MCF 10A (cell line): ENCODE measurements at regions not wholly inside any gene's neighbourhood (a gene's known extent, or its start where the extent isn't known, plus 50 kb on each side); places are given as distances from the start of the nearest gene placed in this dataset.
A peak's percentile ranks its signal among the peaks of the same experiment; 100 is the strongest.

Experiments
- BruUV-seq: library from RNA; stranded (reverse); fragments of 400-500 nt; replicated peaks from 2 replicates; lab custom pipeline; 2021; lab: Mats Ljungman, UMichigan
- CTCF ChIA-PET: fragments of 300-600 bp; sonication (Branson Sonifier 250); formaldehyde crosslinking; extraction: SDS; loops from one replicate; lab custom pipeline; 2021; ENCODE audit warnings: antibody characterized with exemption, inconsistent platforms; lab: Yijun Ruan, JAX
- POLR2A ChIA-PET: fragments of 300-600, 350-650 bp; sonication (Branson Sonifier 250); formaldehyde crosslinking; extraction: SDS; loops from one replicate; lab custom pipeline; 2020; ENCODE audit warnings: antibody characterized with exemption, inconsistent platforms; lab: Yijun Ruan, JAX
- DNase-seq: peaks from one replicate; pipeline ENCODE4 v3.0.0-alpha.2; 2018; ENCODE audit not compliant: unreplicated experiment
- H3K27ac Mint-ChIP-seq: one replicate; pipeline ENCODE4 v1.8.0; 2022; ENCODE audit warnings: mild to moderate bottlenecking, low read depth, mixed read lengths; ENCODE audit not compliant: unreplicated experiment
- H3K27me3 Mint-ChIP-seq: one replicate; pipeline ENCODE4 v1.8.0; 2022; ENCODE audit warnings: mixed read lengths; ENCODE audit not compliant: insufficient read depth, unreplicated experiment
- H3K36me3 Mint-ChIP-seq: one replicate; pipeline ENCODE4 v1.8.0; 2022; ENCODE audit warnings: mild to moderate bottlenecking, moderate library complexity, mixed read lengths; ENCODE audit not compliant: insufficient read depth, unreplicated experiment
- H3K4me1 Mint-ChIP-seq: one replicate; pipeline ENCODE4 v1.8.0; 2022; ENCODE audit warnings: mixed read lengths; ENCODE audit not compliant: insufficient read depth, unreplicated experiment
- H3K4me3 Mint-ChIP-seq: one replicate; pipeline ENCODE4 v1.8.0; 2022; ENCODE audit warnings: mild to moderate bottlenecking, moderate library complexity, mixed read lengths; ENCODE audit not compliant: unreplicated experiment
- H3K9me3 Mint-ChIP-seq: one replicate; pipeline ENCODE4 v1.8.0; 2022; ENCODE audit warnings: mixed read lengths; ENCODE audit not compliant: unreplicated experiment
- CTCF ChIP-seq: fragments of 200-600 bp; IDR thresholded peaks from one replicate; pipeline ENCODE4 v1.8.0; 2022; ENCODE audit warnings: antibody characterized with exemption, mild to moderate bottlenecking; ENCODE audit not compliant: unreplicated experiment
- intact Hi-C: fragments of 100-400 bp; cut with micrococcal nuclease; formaldehyde crosslinking; loops from 2 replicates; pipeline ENCODE4 v1.14.1; 2022

- TF ChIP-seq CTCF = no peak
- H3K27me3 Mint-ChIP-seq = no peaks in the 10 kb centered on the region
- intact Hi-C loops = no loop called here
- H3K36me3 Mint-ChIP-seq = no peaks in the 10 kb centered on the region
- no peaks in the 10 kb centered on the region for H3K9me3 Mint-ChIP-seq
- H3K4me1 Mint-ChIP-seq = peaks cover 9% of the 10 kb centered on the region
- no peak overlapping the region for H3K27ac Mint-ChIP-seq
- BruUV-seq = no TSS peak
- no peak for DNase-seq
- no peak overlapping the region for H3K4me3 Mint-ChIP-seq
- ChIA-PET CTCF (interaction anchor here (0.9 kb wide), 1 partner anchor 9 kb away, joined by 3 read pairs; no protein-coding TSS in a partner anchor), POLR2A (no interaction called here)
These were observed 211.3 kb downstream of the NXPE2 start for GRCh38 chr11:114889594-114890011.

GRCh38 chr11:114890038-114890437 lies 211.7 kb downstream of the NXPE2 start:
- TF ChIP-seq CTCF = no peak
- no peak for DNase-seq
- Mint-ChIP-seq H3K27me3 (no peaks in the 10 kb centered on the region), H3K4me3 (no peak overlapping the region), H3K4me1 (peaks cover 9% of the 10 kb centered on the region), H3K27ac (no peak overlapping the region), H3K9me3 (no peaks in the 10 kb centered on the region), H3K36me3 (no peaks in the 10 kb centered on the region)
- CTCF ChIA-PET = interaction anchor here (0.9 kb wide), 1 partner anchor 9 kb away, joined by 3 read pairs; no protein-coding TSS in a partner anchor
- POLR2A ChIA-PET = no interaction called here
- no TSS peak for BruUV-seq
- intact Hi-C loops = no loop called here

- Mint-ChIP-seq H3K27ac (no peak overlapping the region), H3K27me3 (no peaks in the 10 kb centered on the region), H3K4me3 (no peak overlapping the region), H3K9me3 (no peaks in the 10 kb centered on the region), H3K4me1 (peaks cover 5% of the 10 kb centered on the region), H3K36me3 (no peaks in the 10 kb centered on the region)
- no peak for TF ChIP-seq CTCF
- BruUV-seq = no TSS peak
- intact Hi-C loops = no loop called here
- no peak for DNase-seq
- CTCF ChIA-PET = interaction anchor here (0.6 to 3.1 kb wide), 5 partner anchors 9 to 1796 kb away, joined by 3 to 14 read pairs (median 4); no protein-coding TSS in a partner anchor
- POLR2A ChIA-PET = no interaction called here
These were observed 213.6 kb downstream of the NXPE2 start for GRCh38 chr11:114891911-114892310.

GRCh38 chr11:114892381-114893197 lies 214.3 kb downstream of the NXPE2 start:
- ChIA-PET POLR2A (no interaction called here), CTCF (interaction anchor here (0.6 to 3.1 kb wide), 6 partner anchors 10 to 1795 kb away, joined by 3 to 14 read pairs (median 4); no protein-coding TSS in a partner anchor)
- Mint-ChIP-seq H3K27ac (no peak overlapping the region), H3K9me3 (no peaks in the 10 kb centered on the region), H3K4me3 (no peak overlapping the region), H3K27me3 (no peaks in the 10 kb centered on the region), H3K36me3 (no peaks in the 10 kb centered on the region), H3K4me1 (no peaks in the 10 kb centered on the region)
- TF ChIP-seq CTCF = peak; percentile 28
- intact Hi-C loops = no loop called here
- peak; percentile 28 for DNase-seq
- BruUV-seq = no TSS peak
